GM23338 (cell line): ENCODE measurements at regions not wholly inside any gene's neighbourhood (a gene's known extent, or its start where the extent isn't known, plus 50 kb on each side); places are given as distances from the start of the nearest gene placed in this dataset.

Experiments used
- CREB1 ChIP-seq: fragments of 250-450 bp; sonication (Bioruptor Pico); IDR thresholded peaks from 2 replicates; pipeline ENCODE4 v1.5.0; 2020; ENCODE audit warnings: low read depth, mild to moderate bottlenecking, moderate library complexity
- EZH2 ChIP-seq: fragments of 200-600 bp; sonication (generic); IDR thresholded peaks from one replicate; pipeline ENCODE4 v1.8.0; 2017; ENCODE audit warnings: antibody characterized with exemption, mild to moderate bottlenecking, low read depth; ENCODE audit not compliant: unreplicated experiment
- EZH2phosphoT487 ChIP-seq: fragments of 200-600 bp; sonication (generic); IDR thresholded peaks from one replicate; pipeline ENCODE4 v1.8.1; 2018; ENCODE audit warnings: antibody characterized with exemption; ENCODE audit not compliant: unreplicated experiment
- NANOG ChIP-seq: IDR thresholded peaks from 2 replicates; pipeline ENCODE4 v1.6.1; 2016; ENCODE audit warnings: antibody characterized with exemption, borderline replicate concordance
- POLR2AphosphoS5 ChIP-seq: IDR thresholded peaks from 2 replicates; pipeline ENCODE4 v1.6.1; 2016; ENCODE audit warnings: antibody characterized with exemption, low read depth
- STAT1 ChIP-seq: IDR thresholded peaks from one replicate; pipeline ENCODE4 v1.6.1; 2016; ENCODE audit warnings: antibody characterized with exemption; ENCODE audit not compliant: unreplicated experiment
- ZNF114 ChIP-seq: fragments of 250-450 bp; sonication (Bioruptor Pico); IDR thresholded peaks from 2 replicates; pipeline ENCODE4 v1.5.0; 2020; ENCODE audit warnings: mild to moderate bottlenecking, moderate library complexity
- ZNF331 ChIP-seq: fragments of 250-450 bp; sonication (Bioruptor Pico); IDR thresholded peaks from 2 replicates; pipeline ENCODE4 v1.5.0; 2020; ENCODE audit warnings: low read depth, mild to moderate bottlenecking, moderate library complexity
- TF ChIP-seq, protein P1 (sequence below), 2 experiments: fragments of 200-600 bp in 1 of 2; sonication (generic) in 1 of 2; conservative IDR thresholded peaks; 2 replicates each; pipeline versions ENCODE4 v1.5.1 to v1.6.1; 2016 to 2017; ENCODE audit warnings: antibody characterized with exemption in 2 of 2, low read depth in 2 of 2, mild to moderate bottlenecking in 2 of 2, moderate library complexity in 1 of 2
- TF ChIP-seq, protein P2 (sequence below): IDR thresholded peaks from one replicate; pipeline ENCODE4 v1.6.1; 2018; ENCODE audit warnings: antibody characterized with exemption; ENCODE audit not compliant: unreplicated experiment
- TF ChIP-seq, protein P3 (sequence below): IDR thresholded peaks from 2 replicates; pipeline ENCODE4 v1.6.1; 2016; ENCODE audit warnings: antibody characterized with exemption

GRCh38 chr1:194653385-194653784, 1467.0 kb upstream of the B3GALT2 start:
- TF ChIP-seq ZNF331 (CRISPR knock-in tag) (no peak), POLR2AphosphoS5 (no peak), EZH2phosphoT487 (no peak), EZH2 (no peak), CREB1 (CRISPR knock-in tag) (no peak), STAT1 (no peak), NANOG (no peak), ZNF114 (CRISPR knock-in tag) (no peak)
- TF ChIP-seq, protein P1, sequence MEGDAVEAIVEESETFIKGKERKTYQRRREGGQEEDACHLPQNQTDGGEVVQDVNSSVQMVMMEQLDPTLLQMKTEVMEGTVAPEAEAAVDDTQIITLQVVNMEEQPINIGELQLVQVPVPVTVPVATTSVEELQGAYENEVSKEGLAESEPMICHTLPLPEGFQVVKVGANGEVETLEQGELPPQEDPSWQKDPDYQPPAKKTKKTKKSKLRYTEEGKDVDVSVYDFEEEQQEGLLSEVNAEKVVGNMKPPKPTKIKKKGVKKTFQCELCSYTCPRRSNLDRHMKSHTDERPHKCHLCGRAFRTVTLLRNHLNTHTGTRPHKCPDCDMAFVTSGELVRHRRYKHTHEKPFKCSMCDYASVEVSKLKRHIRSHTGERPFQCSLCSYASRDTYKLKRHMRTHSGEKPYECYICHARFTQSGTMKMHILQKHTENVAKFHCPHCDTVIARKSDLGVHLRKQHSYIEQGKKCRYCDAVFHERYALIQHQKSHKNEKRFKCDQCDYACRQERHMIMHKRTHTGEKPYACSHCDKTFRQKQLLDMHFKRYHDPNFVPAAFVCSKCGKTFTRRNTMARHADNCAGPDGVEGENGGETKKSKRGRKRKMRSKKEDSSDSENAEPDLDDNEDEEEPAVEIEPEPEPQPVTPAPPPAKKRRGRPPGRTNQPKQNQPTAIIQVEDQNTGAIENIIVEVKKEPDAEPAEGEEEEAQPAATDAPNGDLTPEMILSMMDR (conservative IDR thresholded peaks at IDR 0.05; ENCODE audit: low read depth in 2 of 2): no peak
- TF ChIP-seq, protein P2, sequence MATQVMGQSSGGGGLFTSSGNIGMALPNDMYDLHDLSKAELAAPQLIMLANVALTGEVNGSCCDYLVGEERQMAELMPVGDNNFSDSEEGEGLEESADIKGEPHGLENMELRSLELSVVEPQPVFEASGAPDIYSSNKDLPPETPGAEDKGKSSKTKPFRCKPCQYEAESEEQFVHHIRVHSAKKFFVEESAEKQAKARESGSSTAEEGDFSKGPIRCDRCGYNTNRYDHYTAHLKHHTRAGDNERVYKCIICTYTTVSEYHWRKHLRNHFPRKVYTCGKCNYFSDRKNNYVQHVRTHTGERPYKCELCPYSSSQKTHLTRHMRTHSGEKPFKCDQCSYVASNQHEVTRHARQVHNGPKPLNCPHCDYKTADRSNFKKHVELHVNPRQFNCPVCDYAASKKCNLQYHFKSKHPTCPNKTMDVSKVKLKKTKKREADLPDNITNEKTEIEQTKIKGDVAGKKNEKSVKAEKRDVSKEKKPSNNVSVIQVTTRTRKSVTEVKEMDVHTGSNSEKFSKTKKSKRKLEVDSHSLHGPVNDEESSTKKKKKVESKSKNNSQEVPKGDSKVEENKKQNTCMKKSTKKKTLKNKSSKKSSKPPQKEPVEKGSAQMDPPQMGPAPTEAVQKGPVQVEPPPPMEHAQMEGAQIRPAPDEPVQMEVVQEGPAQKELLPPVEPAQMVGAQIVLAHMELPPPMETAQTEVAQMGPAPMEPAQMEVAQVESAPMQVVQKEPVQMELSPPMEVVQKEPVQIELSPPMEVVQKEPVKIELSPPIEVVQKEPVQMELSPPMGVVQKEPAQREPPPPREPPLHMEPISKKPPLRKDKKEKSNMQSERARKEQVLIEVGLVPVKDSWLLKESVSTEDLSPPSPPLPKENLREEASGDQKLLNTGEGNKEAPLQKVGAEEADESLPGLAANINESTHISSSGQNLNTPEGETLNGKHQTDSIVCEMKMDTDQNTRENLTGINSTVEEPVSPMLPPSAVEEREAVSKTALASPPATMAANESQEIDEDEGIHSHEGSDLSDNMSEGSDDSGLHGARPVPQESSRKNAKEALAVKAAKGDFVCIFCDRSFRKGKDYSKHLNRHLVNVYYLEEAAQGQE: no peak
- TF ChIP-seq, protein P3, sequence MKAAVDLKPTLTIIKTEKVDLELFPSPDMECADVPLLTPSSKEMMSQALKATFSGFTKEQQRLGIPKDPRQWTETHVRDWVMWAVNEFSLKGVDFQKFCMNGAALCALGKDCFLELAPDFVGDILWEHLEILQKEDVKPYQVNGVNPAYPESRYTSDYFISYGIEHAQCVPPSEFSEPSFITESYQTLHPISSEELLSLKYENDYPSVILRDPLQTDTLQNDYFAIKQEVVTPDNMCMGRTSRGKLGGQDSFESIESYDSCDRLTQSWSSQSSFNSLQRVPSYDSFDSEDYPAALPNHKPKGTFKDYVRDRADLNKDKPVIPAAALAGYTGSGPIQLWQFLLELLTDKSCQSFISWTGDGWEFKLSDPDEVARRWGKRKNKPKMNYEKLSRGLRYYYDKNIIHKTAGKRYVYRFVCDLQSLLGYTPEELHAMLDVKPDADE: no peak
